BE2C (cell line): ENCODE measurements at regions not wholly inside any gene's neighbourhood (a gene's known extent, or its start where the extent isn't known, plus 50 kb on each side); places are given as distances from the start of the nearest gene placed in this dataset.

ENCODE experiments used
- DNase-seq: peaks from one replicate; pipeline ENCODE4 v3.0.0-alpha.2; 2020
- H3K27me3 ChIP-seq: fragments of 250-450 bp; sonication (Bioruptor Pico); 2 replicates; pipeline ENCODE4 v1.5.1; 2020; ENCODE audit warnings: mild to moderate bottlenecking
- H3K36me3 ChIP-seq: fragments of 250-450 bp; sonication (Bioruptor Pico); 2 replicates; pipeline ENCODE4 v1.5.1; 2020; ENCODE audit warnings: mild to moderate bottlenecking
- H3K4me1 ChIP-seq: fragments of 250-450 bp; sonication (Bioruptor Pico); 2 replicates; pipeline ENCODE4 v1.5.1; 2020
- H3K4me3 ChIP-seq: 2 replicates; pipeline ENCODE4 v1.5.1; 2011; ENCODE audit warnings: low read depth, low read length
- H3K9me3 ChIP-seq: fragments of 250-450 bp; sonication (Bioruptor Pico); 2 replicates; pipeline ENCODE4 v1.5.1; 2020
- CTCF ChIP-seq: IDR thresholded peaks from 2 replicates; pipeline ENCODE4 v1.5.1; 2012; ENCODE audit warnings: mild to moderate bottlenecking, low read depth, low read length

GRCh38 chr10:129030603-129030895 lies 436.5 kb upstream of the MGMT start:
- Histone ChIP-seq H3K27me3 (no peaks in the 10 kb centered on the region), H3K9me3 (no peaks in the 10 kb centered on the region), H3K4me3 (no peak overlapping the region), H3K4me1 (peaks cover 11% of the 10 kb centered on the region; the same call in 1 of the 2 replicates), H3K36me3 (no peaks in the 10 kb centered on the region)
- no peak for TF ChIP-seq CTCF
- DNase-seq = no peak

- no peak overlapping the region for H3K4me3 ChIP-seq
- H3K4me1 ChIP-seq = peaks cover 11% of the 10 kb centered on the region; the same call in 1 of the 2 replicates
- no peaks in the 10 kb centered on the region for H3K9me3 ChIP-seq
- H3K27me3 ChIP-seq = no peaks in the 10 kb centered on the region
- TF ChIP-seq CTCF = peak; percentile 93
- DNase-seq = peak; percentile 77
- H3K36me3 ChIP-seq = no peaks in the 10 kb centered on the region
These were observed 435.8 kb upstream of the MGMT start for GRCh38 chr10:129030996-129031843.

- Histone ChIP-seq H3K36me3 (no peaks in the 10 kb centered on the region), H3K4me3 (no peak overlapping the region), H3K4me1 (peaks cover 11% of the 10 kb centered on the region; the same call in 1 of the 2 replicates), H3K27me3 (no peaks in the 10 kb centered on the region), H3K9me3 (no peaks in the 10 kb centered on the region)
- no peak for DNase-seq
- TF ChIP-seq CTCF = no peak
These were observed 435.2 kb upstream of the MGMT start for GRCh38 chr10:129031844-129032150.

- no peak overlapping the region for H3K4me3 ChIP-seq
- no peaks in the 10 kb centered on the region for H3K27me3 ChIP-seq
- H3K4me1 ChIP-seq = peaks cover 11% of the 10 kb centered on the region; the same call in 1 of the 2 replicates
- H3K9me3 ChIP-seq = no peaks in the 10 kb centered on the region
- H3K36me3 ChIP-seq = no peaks in the 10 kb centered on the region
- DNase-seq = no peak
- no peak for TF ChIP-seq CTCF
These were observed 434.4 kb upstream of the MGMT start for GRCh38 chr10:129032372-129033313.

GRCh38 chr10:129033340-129033739 lies 433.7 kb upstream of the MGMT start:
- H3K9me3 ChIP-seq = no peaks in the 10 kb centered on the region
- H3K4me1 ChIP-seq = peaks cover 12% of the 10 kb centered on the region; the same call in 1 of the 2 replicates
- no peak overlapping the region for H3K4me3 ChIP-seq
- H3K36me3 ChIP-seq = no peaks in the 10 kb centered on the region
- DNase-seq = no peak
- no peak for TF ChIP-seq CTCF
- H3K27me3 ChIP-seq = no peaks in the 10 kb centered on the region
